ENCODE measurements at regions not wholly inside any gene's neighbourhood (a gene's known extent, or its start where the extent isn't known, plus 50 kb on each side); places are given as distances from the start of the nearest gene placed in this dataset.
"Not testable (repeated sequence)": the region's sequence is repeated elsewhere in the genome, so short reads cannot be mapped to it uniquely, and the experiment has no call there.

- Histone ChIP-seq H3K9me3 (replicated peaks; ENCODE audit: low read length) (no peaks in the 10 kb centered on the region), H3K36me3 (ENCODE audit: insufficient read depth, low read length) (no peaks in the 10 kb centered on the region), H3K9ac (ENCODE audit: low read depth, low read length) (no peak overlapping the region), H3K27me3 (ENCODE audit: control insufficient read depth, insufficient read depth, low read length) (no peaks in the 10 kb centered on the region), H3K4me3 (ENCODE audit: low read length) (no peak overlapping the region), H3K4me1 (ENCODE audit: control insufficient read depth, insufficient read depth, low read length) (peaks cover 36% of the 10 kb centered on the region), H3K4me2 (ENCODE audit: low read length) (peak overlapping the region; percentile 24)
Observed at GRCh38 chr2:21774691-21775368, 651.1 kb downstream of the TDRD15 start.

DNA sequence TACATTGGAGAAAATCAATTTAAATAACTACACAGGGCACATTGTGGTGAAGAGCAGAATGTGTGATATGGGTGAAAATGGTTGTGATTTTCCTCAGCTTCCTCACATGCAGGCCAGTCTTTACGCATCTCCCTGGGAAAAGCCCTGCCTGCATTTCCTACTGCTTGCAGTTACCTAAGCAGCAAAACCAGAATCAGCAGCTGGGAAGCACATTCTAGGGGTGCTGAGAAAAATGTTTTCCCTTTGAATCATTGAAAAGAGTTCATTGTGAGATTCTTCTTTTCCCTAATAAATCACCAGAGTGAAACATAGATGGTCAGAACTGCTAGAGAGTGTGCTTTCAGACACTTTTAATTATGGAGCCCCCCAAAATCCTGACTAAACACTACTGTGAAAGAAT lies 656.0 kb downstream of the TDRD15 start:
- Histone ChIP-seq H3K9ac (ENCODE audit: low read depth, low read length) (no peak overlapping the region), H3K4me2 (ENCODE audit: low read length) (no peak overlapping the region), H3K27me3 (ENCODE audit: control insufficient read depth, insufficient read depth, low read length) (no peaks in the 10 kb centered on the region), H3K36me3 (ENCODE audit: insufficient read depth, low read length) (no peaks in the 10 kb centered on the region), H3K9me3 (replicated peaks; ENCODE audit: low read length) (no peaks in the 10 kb centered on the region), H3K4me3 (ENCODE audit: low read length) (no peak overlapping the region), H3K4me1 (ENCODE audit: control insufficient read depth, insufficient read depth, low read length) (peaks cover 2% of the 10 kb centered on the region)

DNA sequence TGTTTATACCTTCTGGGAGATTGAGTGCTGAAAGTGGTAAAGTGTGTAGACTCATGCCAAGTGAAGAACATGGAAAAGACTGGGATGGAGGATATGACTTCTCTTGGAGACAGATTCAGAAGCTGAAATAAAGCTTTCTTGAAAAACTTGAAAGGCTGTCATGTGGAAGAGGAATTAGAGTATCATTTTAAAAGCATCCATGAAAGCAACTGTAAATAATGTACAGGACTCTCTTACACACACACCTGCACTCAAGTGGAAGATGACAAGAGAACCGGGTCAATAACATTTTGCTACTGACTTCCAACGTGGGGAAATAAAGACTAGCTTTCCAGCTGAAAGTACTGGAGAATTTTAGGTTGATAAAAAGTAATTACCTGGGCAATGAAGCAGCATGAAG lies 658.2 kb downstream of the TDRD15 start:
- Histone ChIP-seq H3K4me3 (ENCODE audit: low read length) (no peak overlapping the region), H3K36me3 (ENCODE audit: insufficient read depth, low read length) (no peaks in the 10 kb centered on the region), H3K9me3 (replicated peaks; ENCODE audit: low read length) (no peaks in the 10 kb centered on the region), H3K27me3 (ENCODE audit: control insufficient read depth, insufficient read depth, low read length) (no peaks in the 10 kb centered on the region), H3K4me2 (ENCODE audit: low read length) (no peak overlapping the region), H3K9ac (ENCODE audit: low read depth, low read length) (no peak overlapping the region), H3K4me1 (ENCODE audit: control insufficient read depth, insufficient read depth, low read length) (no peaks in the 10 kb centered on the region)

GRCh38 chr2:21782866-21783265 lies 659.1 kb downstream of the TDRD15 start:
- Histone ChIP-seq H3K27me3 (ENCODE audit: control insufficient read depth, insufficient read depth, low read length) (no peaks in the 10 kb centered on the region), H3K4me2 (ENCODE audit: low read length) (no peak overlapping the region), H3K9ac (ENCODE audit: low read depth, low read length) (no peak overlapping the region), H3K36me3 (ENCODE audit: insufficient read depth, low read length) (no peaks in the 10 kb centered on the region), H3K9me3 (replicated peaks; ENCODE audit: low read length) (no peaks in the 10 kb centered on the region), H3K4me3 (ENCODE audit: low read length) (no peak overlapping the region), H3K4me1 (ENCODE audit: control insufficient read depth, insufficient read depth, low read length) (peaks cover 5% of the 10 kb centered on the region)

DNA sequence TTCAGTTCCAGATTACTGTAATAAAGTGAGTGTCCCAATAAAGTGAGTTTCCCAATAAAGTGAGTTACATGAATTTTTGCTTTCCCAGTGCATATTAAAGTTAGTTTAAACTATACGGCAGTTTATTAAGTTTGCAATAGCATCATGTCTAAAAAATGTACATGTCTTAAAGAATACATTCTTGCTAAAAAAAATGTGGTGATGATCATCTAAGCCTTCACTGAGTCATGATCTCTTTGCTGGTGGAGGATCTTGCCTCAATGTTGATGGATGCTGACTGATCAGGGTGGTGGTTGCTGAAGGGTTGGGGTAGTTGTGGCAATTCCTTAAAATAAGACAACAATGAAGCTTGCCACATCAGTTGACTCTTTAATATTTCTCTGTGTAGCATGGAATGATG lies 664.2 kb downstream of the TDRD15 start:
- H3K4me1 ChIP-seq (ENCODE audit: control insufficient read depth, insufficient read depth, low read length), result peaks cover 5% of the 10 kb centered on the region
- H3K4me2 ChIP-seq (ENCODE audit: low read length), result peak overlapping the region; percentile 27
- no peak overlapping the region for H3K4me3 ChIP-seq (ENCODE audit: low read length)
- H3K9me3 ChIP-seq (replicated peaks; ENCODE audit: low read length), result no peaks in the 10 kb centered on the region
- H3K36me3 ChIP-seq (ENCODE audit: insufficient read depth, low read length), result no peaks in the 10 kb centered on the region
- H3K27me3 ChIP-seq (ENCODE audit: control insufficient read depth, insufficient read depth, low read length), result no peaks in the 10 kb centered on the region
- no peak overlapping the region for H3K9ac ChIP-seq (ENCODE audit: low read depth, low read length)

GRCh38 chr2:21790311-21790710 lies 666.5 kb downstream of the TDRD15 start:
- not testable (repeated sequence) for H3K4me2 ChIP-seq (ENCODE audit: low read length); H3K36me3 ChIP-seq (ENCODE audit: insufficient read depth, low read length); H3K9me3 ChIP-seq (replicated peaks; ENCODE audit: low read length); H3K4me3 ChIP-seq (ENCODE audit: low read length); H3K27me3 ChIP-seq (ENCODE audit: control insufficient read depth, insufficient read depth, low read length); H3K9ac ChIP-seq (ENCODE audit: low read depth, low read length); H3K4me1 ChIP-seq (ENCODE audit: control insufficient read depth, insufficient read depth, low read length)

DNA sequence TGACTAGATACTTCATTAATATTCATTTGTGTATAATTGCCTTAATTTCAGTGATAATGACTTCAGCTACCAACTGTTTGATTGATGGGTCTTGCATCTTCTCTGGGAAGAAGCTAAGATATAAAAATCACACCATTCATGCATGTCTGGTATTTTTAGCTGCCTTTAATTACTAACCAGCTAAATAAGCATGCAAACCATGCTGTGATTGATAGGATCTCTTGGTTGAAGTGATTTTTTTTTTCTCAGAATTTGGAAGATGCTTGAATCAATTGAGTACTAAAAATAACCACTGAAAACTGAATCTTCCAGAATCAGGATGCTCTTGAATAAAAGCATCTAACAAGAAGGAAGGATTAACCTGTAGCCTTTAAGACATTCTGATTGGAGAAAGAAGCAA lies 668.8 kb downstream of the TDRD15 start:
- Histone ChIP-seq H3K4me2 (ENCODE audit: low read length) (no peak overlapping the region), H3K9ac (ENCODE audit: low read depth, low read length) (no peak overlapping the region), H3K27me3 (ENCODE audit: control insufficient read depth, insufficient read depth, low read length) (no peaks in the 10 kb centered on the region), H3K9me3 (replicated peaks; ENCODE audit: low read length) (no peaks in the 10 kb centered on the region), H3K4me3 (ENCODE audit: low read length) (no peak overlapping the region), H3K4me1 (ENCODE audit: control insufficient read depth, insufficient read depth, low read length) (peaks cover 3% of the 10 kb centered on the region), H3K36me3 (ENCODE audit: insufficient read depth, low read length) (no peaks in the 10 kb centered on the region)

DNA sequence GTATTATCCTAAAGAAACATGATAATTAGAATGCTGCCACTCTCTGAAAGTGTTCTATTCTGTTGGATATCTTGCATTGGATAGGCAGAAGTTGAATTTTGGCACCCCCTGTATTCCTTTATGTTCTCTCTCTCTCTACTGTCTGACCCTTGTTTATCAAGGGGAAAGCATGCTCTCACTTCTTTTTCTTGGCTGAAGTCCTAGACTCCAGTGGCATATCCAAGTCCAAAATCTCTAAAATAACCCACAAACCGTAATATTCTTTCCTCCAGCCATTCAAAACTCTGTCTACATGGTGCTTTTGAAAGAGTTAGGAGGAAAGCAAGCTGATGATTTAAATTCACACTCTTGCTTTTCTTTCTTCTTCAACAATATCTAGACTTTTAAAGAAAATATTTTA lies 669.7 kb downstream of the TDRD15 start:
- Histone ChIP-seq H3K27me3 (ENCODE audit: control insufficient read depth, insufficient read depth, low read length) (no peaks in the 10 kb centered on the region), H3K4me1 (ENCODE audit: control insufficient read depth, insufficient read depth, low read length) (no peaks in the 10 kb centered on the region), H3K4me3 (ENCODE audit: low read length) (no peak overlapping the region), H3K4me2 (ENCODE audit: low read length) (no peak overlapping the region), H3K9ac (ENCODE audit: low read depth, low read length) (no peak overlapping the region), H3K9me3 (replicated peaks; ENCODE audit: low read length) (no peaks in the 10 kb centered on the region), H3K36me3 (ENCODE audit: insufficient read depth, low read length) (no peaks in the 10 kb centered on the region)

DNA sequence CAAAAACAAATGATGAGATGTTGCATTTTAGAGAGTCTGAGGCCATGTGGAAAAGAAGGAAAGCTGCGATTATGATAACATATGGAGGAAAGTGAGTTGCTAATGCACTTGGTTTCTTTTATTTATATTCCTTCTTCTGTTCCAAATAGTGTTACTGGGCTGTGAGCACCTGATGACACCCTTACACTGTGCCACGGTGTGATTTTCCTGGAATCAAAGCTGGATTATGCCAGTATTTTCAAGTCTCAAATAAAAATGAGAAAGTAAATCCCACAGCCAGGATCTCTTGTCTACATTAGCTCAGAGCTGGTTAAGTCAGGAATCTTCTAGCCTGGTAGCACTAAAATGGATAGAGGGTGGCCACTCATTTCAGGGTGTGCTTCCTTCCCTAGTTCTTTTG lies 670.8 kb downstream of the TDRD15 start:
- H3K36me3 ChIP-seq (ENCODE audit: insufficient read depth, low read length), result no peaks in the 10 kb centered on the region
- H3K9ac ChIP-seq (ENCODE audit: low read depth, low read length), result no peak overlapping the region
- no peaks in the 10 kb centered on the region for H3K9me3 ChIP-seq (replicated peaks; ENCODE audit: low read length)
- no peak overlapping the region for H3K4me2 ChIP-seq (ENCODE audit: low read length)
- H3K4me1 ChIP-seq (ENCODE audit: control insufficient read depth, insufficient read depth, low read length), result no peaks in the 10 kb centered on the region
- H3K27me3 ChIP-seq (ENCODE audit: control insufficient read depth, insufficient read depth, low read length), result no peaks in the 10 kb centered on the region
- H3K4me3 ChIP-seq (ENCODE audit: low read length), result no peak overlapping the region

DNA sequence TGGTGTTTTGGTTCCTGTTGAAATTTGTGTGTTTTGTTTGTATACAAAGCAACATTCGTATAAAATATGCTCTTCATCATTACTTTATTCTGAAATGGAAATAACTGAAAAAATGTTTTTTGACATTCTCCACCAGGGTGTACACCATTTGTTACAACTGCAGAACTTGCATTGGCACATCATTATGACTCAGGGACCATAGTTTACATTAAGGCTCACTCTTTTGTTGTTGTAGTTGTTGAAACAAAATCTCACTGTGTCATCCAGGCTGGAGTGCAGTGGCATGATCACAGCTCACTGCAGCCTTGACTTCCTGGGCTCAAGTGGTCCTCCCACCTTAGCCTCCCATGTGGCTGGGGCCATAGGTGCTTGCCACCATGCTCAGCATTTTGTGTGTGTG lies 676.6 kb downstream of the TDRD15 start:
- peaks cover 10% of the 10 kb centered on the region for H3K27me3 ChIP-seq (ENCODE audit: control insufficient read depth, insufficient read depth, low read length)
- H3K4me2 ChIP-seq (ENCODE audit: low read length), result no peak overlapping the region
- no peaks in the 10 kb centered on the region for H3K4me1 ChIP-seq (ENCODE audit: control insufficient read depth, insufficient read depth, low read length)
- H3K9me3 ChIP-seq (replicated peaks; ENCODE audit: low read length), result no peaks in the 10 kb centered on the region
- H3K4me3 ChIP-seq (ENCODE audit: low read length), result no peak overlapping the region
- H3K36me3 ChIP-seq (ENCODE audit: insufficient read depth, low read length), result no peaks in the 10 kb centered on the region
- no peak overlapping the region for H3K9ac ChIP-seq (ENCODE audit: low read depth, low read length)

- H3K9me3 ChIP-seq (replicated peaks; ENCODE audit: low read length), result no peaks in the 10 kb centered on the region
- no peak overlapping the region for H3K4me2 ChIP-seq (ENCODE audit: low read length)
- no peak overlapping the region for H3K4me3 ChIP-seq (ENCODE audit: low read length)
- H3K9ac ChIP-seq (ENCODE audit: low read depth, low read length), result no peak overlapping the region
- no peaks in the 10 kb centered on the region for H3K4me1 ChIP-seq (ENCODE audit: control insufficient read depth, insufficient read depth, low read length)
- peaks cover 10% of the 10 kb centered on the region for H3K27me3 ChIP-seq (ENCODE audit: control insufficient read depth, insufficient read depth, low read length)
- H3K36me3 ChIP-seq (ENCODE audit: insufficient read depth, low read length), result no peaks in the 10 kb centered on the region
Observed at GRCh38 chr2:21803550-21803949, 679.8 kb downstream of the TDRD15 start.

- no peaks in the 10 kb centered on the region for H3K36me3 ChIP-seq (ENCODE audit: insufficient read depth, low read length)
- H3K9ac ChIP-seq (ENCODE audit: low read depth, low read length), result no peak overlapping the region
- peaks cover 10% of the 10 kb centered on the region for H3K27me3 ChIP-seq (ENCODE audit: control insufficient read depth, insufficient read depth, low read length)
- no peaks in the 10 kb centered on the region for H3K4me1 ChIP-seq (ENCODE audit: control insufficient read depth, insufficient read depth, low read length)
- no peak overlapping the region for H3K4me3 ChIP-seq (ENCODE audit: low read length)
- H3K4me2 ChIP-seq (ENCODE audit: low read length), result no peak overlapping the region
- no peaks in the 10 kb centered on the region for H3K9me3 ChIP-seq (replicated peaks; ENCODE audit: low read length)
Observed at GRCh38 chr2:21804151-21804550, 680.4 kb downstream of the TDRD15 start.

All from skeletal muscle satellite cell (primary cell).